ELR (cell line): ENCODE measurements at regions not wholly inside any gene's neighbourhood (a gene's known extent, or its start where the extent isn't known, plus 50 kb on each side); places are given as distances from the start of the nearest gene placed in this dataset.
"Not testable (repeated sequence)": the region's sequence is repeated elsewhere in the genome, so short reads cannot be mapped to it uniquely, and the experiment has no call there.

ENCODE experiments used
- DNase-seq: peaks from one replicate; pipeline ENCODE4 v3.0.0-alpha.2; 2015; ENCODE audit warnings: low read depth

- no peak for DNase-seq
Observed at GRCh38 chr17:54505404-54505803, 395.2 kb upstream of the TOM1L1 start.

DNA sequence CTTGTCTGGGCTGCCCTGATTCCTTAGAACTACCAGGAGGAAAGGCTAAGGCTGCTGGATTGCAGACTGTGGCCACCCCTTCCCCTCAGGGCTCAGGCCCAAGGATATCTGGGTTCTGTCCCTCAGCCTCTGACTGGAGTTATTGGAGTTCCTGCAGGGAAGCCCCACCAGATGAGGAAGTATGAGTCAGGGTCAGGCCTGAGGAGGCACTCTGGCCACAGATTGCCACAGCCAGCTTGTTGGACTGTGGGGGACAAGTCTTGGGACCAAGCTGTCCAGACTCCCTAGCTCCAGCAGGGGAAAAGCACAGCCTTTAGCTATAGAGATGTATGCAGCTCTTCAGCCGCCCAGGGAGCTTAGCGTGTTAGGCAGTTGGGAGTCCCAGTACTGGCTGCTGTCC, 381.9 kb upstream of the TOM1L1 start:
- DNase-seq, result no peak

DNA sequence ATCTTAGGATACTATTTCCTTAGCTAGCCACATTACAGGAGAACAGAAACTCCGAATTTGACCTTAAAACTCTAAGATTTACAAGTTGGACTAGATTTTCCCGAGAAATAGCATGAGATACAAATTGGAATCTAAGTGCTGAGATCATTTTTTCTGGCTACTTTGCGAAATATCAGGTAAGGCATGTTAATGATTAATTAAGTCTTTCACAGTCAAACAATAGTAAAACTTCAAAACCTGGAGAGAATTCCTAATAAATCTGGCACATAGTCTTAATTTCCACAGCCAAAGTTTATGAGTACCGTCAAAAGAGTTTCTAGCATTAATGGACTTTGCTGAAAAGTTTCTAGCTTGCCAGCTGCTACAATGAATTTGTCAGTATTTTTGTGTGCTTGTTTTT, 379.5 kb upstream of the TOM1L1 start:
- no peak for DNase-seq

GRCh38 chr17:54524501-54524900, 376.2 kb upstream of the TOM1L1 start:
- no peak for DNase-seq

DNA sequence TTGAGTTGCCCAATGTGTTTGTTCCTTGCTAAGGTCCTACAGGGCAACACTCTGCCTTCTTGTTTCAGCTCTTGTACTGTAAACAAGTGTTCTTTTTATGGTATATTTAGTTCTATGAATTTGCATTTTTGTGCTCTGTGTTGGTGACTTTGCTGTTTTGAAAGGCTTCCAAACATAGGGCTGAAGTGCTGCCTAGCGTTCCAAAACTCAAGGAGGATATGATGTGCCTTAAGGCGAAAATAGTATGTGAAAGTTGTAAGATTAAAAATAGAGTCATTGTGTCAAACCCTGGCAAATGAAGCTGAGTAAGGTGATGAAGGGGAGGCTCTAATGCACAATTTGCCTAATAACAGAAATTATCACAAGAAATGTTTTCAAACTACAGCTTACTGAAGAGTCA, 372.7 kb upstream of the TOM1L1 start:
- no peak for DNase-seq

DNA sequence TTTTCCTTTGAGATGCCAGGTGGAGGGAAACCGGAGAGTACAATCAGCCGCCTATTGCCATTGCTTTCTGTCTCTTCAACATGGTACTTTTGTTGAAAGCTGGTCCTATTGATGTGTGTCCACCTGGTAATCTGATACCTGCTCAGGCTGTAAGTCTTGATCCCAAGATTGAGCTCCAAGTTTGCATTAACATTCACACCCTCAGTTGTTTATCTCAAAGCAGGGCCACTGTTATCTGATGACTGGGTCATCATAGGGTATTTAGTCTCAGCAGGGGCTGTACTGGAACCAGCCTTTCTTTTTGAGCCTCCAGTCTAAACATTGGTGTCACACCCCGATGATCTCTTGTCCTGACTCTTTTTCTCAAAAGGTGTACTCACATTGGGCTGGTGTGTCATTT, 370.3 kb upstream of the TOM1L1 start:
- DNase-seq, result no peak

- DNase-seq, result no peak
Observed at GRCh38 chr17:54536306-54536705, 364.3 kb upstream of the TOM1L1 start.

GRCh38 chr17:54537656-54538055, 363.0 kb upstream of the TOM1L1 start:
- DNase-seq, result no peak

GRCh38 chr17:54544249-54544648, 356.4 kb upstream of the TOM1L1 start:
- DNase-seq, result no peak

DNA sequence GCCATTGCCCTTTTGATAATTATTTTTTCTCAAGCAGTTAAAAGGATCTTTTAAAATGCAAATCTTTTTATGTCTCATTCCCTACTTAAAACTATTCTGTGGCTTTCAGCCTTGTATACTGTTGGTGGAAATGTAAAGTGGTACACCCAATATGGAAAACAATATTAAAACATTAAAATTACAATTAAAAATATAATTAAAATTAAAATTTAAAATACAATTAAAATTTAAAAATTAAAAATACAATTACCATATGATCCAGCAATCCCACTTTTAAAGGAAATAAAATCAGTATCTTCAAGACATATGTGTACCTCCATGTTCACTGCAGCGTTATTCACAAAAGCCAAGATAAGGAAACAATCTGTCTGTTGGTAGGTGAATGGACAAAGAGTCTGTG, 340.8 kb upstream of the TOM1L1 start:
- no peak for DNase-seq

DNA sequence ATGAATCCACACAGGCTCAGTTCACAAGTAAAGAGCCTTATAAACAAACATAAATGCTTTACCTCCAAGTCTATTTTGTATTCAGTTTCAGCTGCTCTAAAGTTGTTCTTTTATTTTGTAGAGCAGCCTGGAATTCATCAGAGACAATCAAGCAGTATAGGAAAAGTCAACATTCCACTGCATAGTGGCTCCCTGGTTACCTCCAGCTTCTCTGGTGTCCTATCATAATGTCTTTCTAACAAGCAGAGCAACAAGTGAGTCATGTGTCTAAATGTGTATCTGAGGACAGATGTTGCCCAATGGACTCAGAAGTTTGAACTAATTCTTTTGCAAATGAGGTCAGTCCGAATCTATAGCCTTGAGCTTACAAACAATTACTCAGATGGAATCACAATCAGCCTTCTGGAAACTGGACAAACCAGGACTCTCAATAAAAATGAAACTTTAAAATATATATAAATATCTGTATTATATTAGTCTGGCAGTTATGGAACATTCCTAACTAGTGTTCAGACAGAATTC, 292.0 kb upstream of the TOM1L1 start:
- no peak for DNase-seq

GRCh38 chr17:54620399-54620978, 280.2 kb upstream of the TOM1L1 start:
- no peak for DNase-seq

GRCh38 chr17:54623746-54624145, 276.9 kb upstream of the TOM1L1 start:
- DNase-seq, result no peak

GRCh38 chr17:54626146-54626703, 274.4 kb upstream of the TOM1L1 start:
- no peak for DNase-seq

GRCh38 chr17:54639426-54639825, 261.2 kb upstream of the TOM1L1 start:
- not testable (repeated sequence) for DNase-seq

GRCh38 chr17:54662978-54663876, 237.4 kb upstream of the TOM1L1 start:
- no peak for DNase-seq

GRCh38 chr17:54666559-54666958, 234.1 kb upstream of the TOM1L1 start:
- no peak for DNase-seq

- no peak for DNase-seq
Observed at GRCh38 chr17:54678158-54678557, 222.5 kb upstream of the TOM1L1 start.

DNA sequence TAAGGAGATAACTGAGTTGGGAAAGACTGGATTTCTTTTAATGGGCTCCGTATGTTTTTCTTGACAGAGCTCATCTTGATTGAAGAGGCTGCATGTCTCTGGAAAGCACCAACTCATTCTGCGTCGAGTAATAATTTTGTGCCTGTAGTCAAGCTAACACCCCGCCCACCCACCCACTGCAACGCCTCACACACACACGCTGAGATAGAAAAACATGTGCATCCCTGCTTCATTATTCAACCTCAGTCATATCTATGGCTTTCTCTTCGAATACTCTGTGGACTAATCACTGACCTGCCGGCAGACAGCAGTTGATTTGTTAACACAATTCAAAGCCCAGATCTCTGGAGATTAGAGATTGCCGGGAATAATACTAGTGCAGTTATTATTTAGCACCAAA, 220.2 kb upstream of the TOM1L1 start:
- no peak for DNase-seq

GRCh38 chr17:54694287-54694887, 206.3 kb upstream of the TOM1L1 start:
- DNase-seq, result no peak

GRCh38 chr17:54712798-54713197, 187.9 kb upstream of the TOM1L1 start:
- DNase-seq, result not testable (repeated sequence)

GRCh38 chr17:54718286-54718685, 182.4 kb upstream of the TOM1L1 start:
- no peak for DNase-seq

- DNase-seq, result no peak
Observed at GRCh38 chr17:54727624-54728023, 173.0 kb upstream of the TOM1L1 start.
